Hematopoietic multipotent progenitor cell treated with erythropoietin and hydrocortisone succinate and interleukin-3 and kit ligand, for 6 days (in vitro differentiated cells): ENCODE measurements at regions not wholly inside any gene's neighbourhood (a gene's known extent, or its start where the extent isn't known, plus 50 kb on each side); places are given as distances from the start of the nearest gene placed in this dataset.

Experiments used
- DNase-seq: peaks from one replicate; pipeline ENCODE4 v3.0.0-alpha.2; 2015

DNA sequence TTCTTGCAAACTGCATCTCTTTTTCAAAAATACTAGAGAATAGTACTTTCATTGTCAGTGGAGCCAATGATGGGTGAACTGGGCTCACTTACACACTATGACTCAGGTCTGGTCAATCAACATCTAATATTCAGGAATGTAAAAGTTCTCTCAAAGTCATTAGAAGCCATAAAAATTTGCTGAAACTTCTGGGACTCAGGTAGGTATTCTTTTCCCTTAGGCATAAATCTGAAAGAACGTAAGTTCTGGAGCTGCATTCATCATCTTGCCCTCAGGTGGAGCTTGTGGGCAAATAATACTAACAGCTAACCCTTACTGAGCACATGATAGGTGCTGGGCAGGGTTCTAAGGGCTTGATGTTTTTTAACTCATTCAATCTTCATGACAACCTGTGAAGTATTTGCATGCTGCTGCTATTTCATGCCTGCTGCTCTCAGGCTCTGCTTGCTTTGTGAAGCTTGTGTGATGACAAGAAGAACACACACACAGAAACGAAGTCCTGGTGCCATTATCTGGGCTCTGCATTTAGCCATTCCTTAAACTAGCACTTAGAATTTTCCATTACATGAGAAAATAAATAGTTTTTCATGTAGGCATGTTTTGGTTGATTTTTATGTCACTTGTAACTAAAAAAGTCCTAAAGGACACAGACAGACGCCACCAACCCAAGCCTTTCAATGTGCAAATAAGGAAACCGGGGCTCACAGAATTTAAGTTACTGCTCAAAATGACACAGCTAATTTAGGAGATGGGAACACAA lies 394.2 kb upstream of the LYPLAL1 start:
- DNase-seq: no peak

- no peak for DNase-seq
These were observed 390.5 kb upstream of the LYPLAL1 start for GRCh38 chr1:218783131-218783530.

GRCh38 chr1:218783916-218784315 lies 389.8 kb upstream of the LYPLAL1 start:
- no peak for DNase-seq

GRCh38 chr1:218785928-218786327 lies 387.8 kb upstream of the LYPLAL1 start:
- DNase-seq: no peak

DNA sequence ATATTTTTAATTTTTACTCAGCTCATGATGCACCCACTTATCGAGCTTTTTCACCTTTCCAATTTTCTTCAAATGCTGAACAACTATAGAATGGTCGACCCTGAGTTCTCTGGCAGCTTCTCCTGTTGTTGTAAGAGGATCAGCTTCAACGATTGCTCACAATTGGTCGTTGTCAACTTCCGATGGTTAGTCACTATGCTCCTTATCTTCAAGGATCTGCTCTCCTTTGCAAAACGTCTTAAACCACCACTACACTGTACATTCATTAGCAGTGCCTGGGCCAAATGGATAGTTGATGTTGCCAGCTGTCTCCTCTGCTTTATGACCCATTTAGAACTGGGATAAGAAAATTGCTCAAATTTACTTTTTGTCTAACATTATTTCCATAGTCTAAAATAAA lies 385.9 kb upstream of the LYPLAL1 start:
- DNase-seq: no peak

- DNase-seq: no peak
These were observed 376.9 kb upstream of the LYPLAL1 start for GRCh38 chr1:218796773-218797172.

DNA sequence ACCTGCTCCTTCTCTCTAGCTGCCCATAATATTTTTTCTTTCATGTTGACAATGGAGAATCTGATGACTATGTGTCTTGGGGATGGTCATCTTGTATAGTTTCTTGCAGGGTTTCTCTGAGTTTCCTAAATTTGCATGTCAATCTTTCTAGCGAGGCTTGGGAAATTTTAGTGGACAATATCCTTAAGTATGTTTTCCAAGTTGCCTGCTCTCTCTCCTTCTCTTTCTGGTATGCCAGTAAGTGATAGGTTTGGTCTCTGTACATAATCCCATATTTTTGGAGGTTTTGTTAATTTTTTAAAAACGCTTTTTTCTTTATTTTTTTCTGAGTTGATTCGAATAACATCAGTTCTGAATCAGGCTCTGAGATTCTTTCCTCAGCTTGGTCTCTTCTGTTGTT lies 370.9 kb upstream of the LYPLAL1 start:
- DNase-seq: no peak

DNA sequence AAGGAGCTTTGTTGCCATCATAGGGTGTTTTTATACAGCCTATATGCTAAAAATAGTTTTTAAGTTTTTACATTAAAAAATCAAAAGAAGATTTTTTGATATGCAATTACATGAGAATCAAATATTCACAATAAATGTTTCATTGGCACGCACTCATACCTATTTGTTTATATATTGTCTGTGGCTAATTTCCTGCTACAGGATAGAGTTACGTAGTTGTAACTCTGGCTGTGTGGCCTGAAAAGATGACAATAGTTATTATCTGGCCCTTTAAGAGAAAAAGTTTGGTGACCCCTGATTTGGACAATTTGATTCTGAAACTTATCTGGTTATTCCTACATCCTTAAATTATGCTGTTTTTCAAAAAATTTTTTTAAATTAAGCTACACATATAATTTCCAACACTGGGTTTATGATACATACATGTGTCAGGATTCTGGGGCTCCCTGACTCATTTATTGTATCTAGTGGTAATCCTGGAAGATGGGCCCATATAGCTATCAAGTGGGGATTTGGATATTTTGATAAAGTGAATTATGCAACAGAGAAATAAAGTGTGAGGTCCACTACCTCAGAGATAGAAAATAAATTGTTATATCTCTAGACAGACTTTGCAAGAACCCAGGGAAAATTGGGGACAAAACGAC lies 370.2 kb upstream of the LYPLAL1 start:
- DNase-seq: no peak

GRCh38 chr1:218804014-218804785 lies 369.5 kb upstream of the LYPLAL1 start:
- no peak for DNase-seq

GRCh38 chr1:218809061-218809460 lies 364.6 kb upstream of the LYPLAL1 start:
- no peak for DNase-seq

GRCh38 chr1:218809625-218810024 lies 364.1 kb upstream of the LYPLAL1 start:
- no peak for DNase-seq

GRCh38 chr1:218810306-218810705 lies 363.4 kb upstream of the LYPLAL1 start:
- DNase-seq: no peak

DNA sequence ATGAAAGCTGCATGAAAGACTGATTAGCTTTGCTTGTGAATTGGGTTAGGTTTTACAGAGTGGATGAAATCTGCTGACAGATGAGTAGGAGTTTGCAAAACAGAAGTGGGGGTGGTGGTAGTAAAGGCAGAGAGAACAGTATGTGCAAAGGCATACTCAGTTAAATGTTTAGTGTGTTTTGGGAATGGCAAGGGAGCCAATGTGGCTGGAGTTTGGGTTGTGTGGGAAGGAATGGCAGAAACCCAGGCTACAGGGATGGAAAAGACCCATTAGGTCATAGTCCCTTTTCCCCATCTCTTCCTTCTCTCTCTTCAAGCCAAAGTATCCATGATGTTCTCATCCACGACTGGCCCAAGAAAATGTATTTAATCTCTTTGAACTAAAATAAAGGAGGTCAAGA lies 362.2 kb upstream of the LYPLAL1 start:
- no peak for DNase-seq

DNA sequence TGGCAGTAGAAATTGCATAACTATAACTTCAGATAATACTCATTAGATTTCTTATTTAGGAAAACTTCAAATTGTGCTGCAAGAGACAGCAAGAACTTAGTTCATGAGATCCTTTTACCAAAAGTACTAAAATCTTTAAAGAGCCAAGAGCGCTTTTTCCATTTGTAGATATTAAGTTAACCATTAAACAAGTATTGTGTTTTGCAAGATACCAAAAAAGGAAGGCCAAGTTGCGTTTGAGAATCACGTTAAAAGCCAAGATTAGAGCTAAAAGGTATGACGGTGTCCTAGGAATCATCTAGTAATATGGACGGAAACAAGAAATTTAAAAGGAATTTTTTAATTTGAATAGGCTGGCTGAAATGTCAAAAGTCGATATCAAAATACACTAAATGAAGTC lies 361.3 kb upstream of the LYPLAL1 start:
- DNase-seq: no peak

DNA sequence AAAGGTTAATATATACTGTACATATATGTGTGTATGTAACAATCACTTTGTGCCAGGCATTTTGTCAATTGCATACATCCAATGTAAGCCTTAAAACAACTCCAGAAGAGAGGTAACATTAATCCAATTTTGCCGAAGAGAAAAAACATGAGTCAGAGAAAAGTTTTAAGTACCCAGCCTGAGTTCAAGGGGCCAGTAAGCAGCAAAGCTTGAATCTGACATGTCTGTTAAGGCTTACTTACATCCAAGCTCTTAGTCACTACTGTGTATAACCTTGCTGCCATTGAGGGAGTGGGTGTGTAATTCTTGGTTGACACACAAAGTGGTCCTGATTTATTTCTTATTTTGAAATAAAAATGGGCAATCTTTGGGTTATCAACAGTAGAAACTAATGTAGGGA lies 360.4 kb upstream of the LYPLAL1 start:
- no peak for DNase-seq

GRCh38 chr1:218815076-218815475 lies 358.6 kb upstream of the LYPLAL1 start:
- no peak for DNase-seq

DNA sequence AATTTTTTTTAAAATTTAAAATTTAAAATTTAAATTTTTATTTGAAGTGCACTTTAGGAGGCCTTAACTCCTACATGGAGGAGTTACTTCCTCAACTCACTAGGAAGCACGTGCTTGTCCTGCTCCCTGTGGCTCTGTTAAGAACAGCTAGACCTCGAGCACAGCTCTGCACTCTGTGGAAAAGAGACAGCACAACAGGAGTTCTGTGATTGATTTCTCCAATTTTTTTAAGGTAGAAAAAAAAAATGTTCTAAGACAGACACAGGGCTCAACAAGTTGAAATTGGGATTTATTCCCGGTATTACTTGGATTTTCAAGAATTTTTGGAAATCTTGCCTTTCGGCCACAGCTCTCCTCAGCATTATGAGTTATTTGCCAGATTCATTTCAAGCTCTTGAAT lies 356.6 kb upstream of the LYPLAL1 start:
- DNase-seq: no peak

GRCh38 chr1:218817691-218818465 lies 355.8 kb upstream of the LYPLAL1 start:
- DNase-seq: no peak

GRCh38 chr1:218823291-218823900 lies 350.3 kb upstream of the LYPLAL1 start:
- no peak for DNase-seq

DNA sequence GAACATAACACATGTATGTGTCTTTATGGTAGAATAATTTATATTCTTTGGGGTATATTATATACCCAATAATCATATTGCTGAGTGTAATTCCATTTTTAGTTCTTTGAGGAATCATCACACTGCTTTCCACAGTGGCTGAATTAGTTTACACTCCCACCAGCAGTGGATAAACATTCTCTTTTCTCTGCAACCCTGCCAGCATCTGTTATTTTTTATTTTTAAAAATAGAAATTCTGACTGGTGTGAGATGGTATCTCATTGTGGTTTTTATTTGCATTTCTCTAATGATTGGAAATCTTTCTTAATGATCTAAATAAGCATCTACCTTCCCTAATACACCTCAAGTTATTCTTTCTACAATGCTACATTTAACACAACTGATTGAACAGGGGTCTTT lies 346.2 kb upstream of the LYPLAL1 start:
- DNase-seq: no peak

- no peak for DNase-seq
These were observed 345.5 kb upstream of the LYPLAL1 start for GRCh38 chr1:218828125-218828650.

DNA sequence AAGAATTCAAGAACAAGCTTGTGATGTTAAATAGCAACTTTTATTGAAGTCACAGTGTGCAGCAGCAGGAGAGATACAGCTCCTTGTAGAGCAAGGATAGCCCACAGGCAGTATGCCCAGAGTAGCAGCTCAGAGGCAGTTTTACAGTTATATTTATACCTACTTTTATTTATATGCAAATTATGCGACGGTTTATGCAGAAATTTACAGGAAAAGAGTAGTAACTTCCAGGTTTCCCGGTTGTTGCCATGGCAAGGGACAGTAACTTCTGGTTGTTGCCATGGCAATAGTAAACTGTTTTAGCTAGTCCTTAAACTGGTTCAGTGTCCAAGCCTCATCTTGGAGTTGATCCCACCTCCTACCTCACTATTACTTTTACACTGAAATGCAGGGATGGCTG lies 344.6 kb upstream of the LYPLAL1 start:
- no peak for DNase-seq

DNA sequence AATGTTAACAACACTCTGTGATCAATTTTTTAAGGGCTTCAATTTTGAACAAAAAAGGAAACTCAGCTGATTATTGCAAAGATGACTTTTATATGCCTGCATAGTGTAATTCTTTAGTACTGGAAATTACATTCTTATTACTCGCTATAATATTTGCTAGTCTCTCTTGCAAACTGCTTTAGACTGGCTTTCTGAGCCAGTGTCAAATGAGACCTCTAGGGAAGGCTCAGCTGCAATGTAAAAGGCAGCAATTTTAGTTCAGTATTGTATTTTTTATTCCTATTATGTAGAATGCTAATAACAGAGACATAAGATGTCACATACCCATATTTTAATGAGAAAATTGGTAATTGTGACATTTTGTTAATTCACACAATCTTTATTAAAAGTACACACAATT lies 338.1 kb upstream of the LYPLAL1 start:
- DNase-seq: no peak
